ENCODE measurements at regions not wholly inside any gene's neighbourhood (a gene's known extent, or its start where the extent isn't known, plus 50 kb on each side); places are given as distances from the start of the nearest gene placed in this dataset.

GRCh38 chr6:85887461-85887860, 244.8 kb upstream of the SYNCRIP start:
- Histone ChIP-seq H3K4me3 (replicated peaks; ENCODE audit: insufficient read depth, low read length) (no peak overlapping the region), H3K27ac (replicated peaks) (no peak overlapping the region), H3K27me3 (ENCODE audit: insufficient read depth, poor library complexity, severe bottlenecking) (peaks cover 3% of the 10 kb centered on the region)
- TF ChIP-seq POLR2AphosphoS5 (IDR thresholded peaks at IDR 0.05; ENCODE audit: low read depth) (no peak), CTCF (IDR thresholded peaks at IDR 0.05; ENCODE audit: insufficient read depth, low read length) (no peak), GABPA (IDR thresholded peaks at IDR 0.05; ENCODE audit: low read depth) (no peak), REST (IDR thresholded peaks at IDR 0.05; ENCODE audit: insufficient replicate concordance, low read depth) (no peak), SPI1 (IDR thresholded peaks at IDR 0.05; ENCODE audit: borderline replicate concordance, low read depth) (no peak)
- no peak for DNase-seq (ENCODE audit: low read depth in 1 of 2, low spot score in 1 of 2)

GRCh38 chr6:85868685-85869084, 226.0 kb upstream of the SYNCRIP start:
- H3K27me3 ChIP-seq (ENCODE audit: insufficient read depth, poor library complexity, severe bottlenecking): peaks cover 2% of the 10 kb centered on the region
- no peak for TF ChIP-seq CTCF (IDR thresholded peaks at IDR 0.05; ENCODE audit: insufficient read depth, low read length)
- no peak for TF ChIP-seq GABPA (IDR thresholded peaks at IDR 0.05; ENCODE audit: low read depth)
- no peak for TF ChIP-seq SPI1 (IDR thresholded peaks at IDR 0.05; ENCODE audit: borderline replicate concordance, low read depth)
- no peak for TF ChIP-seq REST (IDR thresholded peaks at IDR 0.05; ENCODE audit: insufficient replicate concordance, low read depth)
- DNase-seq (ENCODE audit: low read depth in 1 of 2, low spot score in 1 of 2): no peak

GRCh38 chr6:85867595-85867994, 224.9 kb upstream of the SYNCRIP start:
- Histone ChIP-seq H3K27me3 (ENCODE audit: insufficient read depth, poor library complexity, severe bottlenecking) (peaks cover 2% of the 10 kb centered on the region), H3K27ac (replicated peaks) (no peak overlapping the region), H3K4me3 (replicated peaks; ENCODE audit: insufficient read depth, low read length) (no peak overlapping the region)
- DNase-seq (ENCODE audit: low read depth in 1 of 2, low spot score in 1 of 2): no peak
- TF ChIP-seq POLR2AphosphoS5 (IDR thresholded peaks at IDR 0.05; ENCODE audit: low read depth) (no peak), SPI1 (IDR thresholded peaks at IDR 0.05; ENCODE audit: borderline replicate concordance, low read depth) (no peak), REST (IDR thresholded peaks at IDR 0.05; ENCODE audit: insufficient replicate concordance, low read depth) (no peak), CTCF (IDR thresholded peaks at IDR 0.05; ENCODE audit: insufficient read depth, low read length) (no peak), GABPA (IDR thresholded peaks at IDR 0.05; ENCODE audit: low read depth) (no peak)

More at GRCh38 chr6:85868685-85869084, 226.0 kb upstream of the SYNCRIP start:
- Histone ChIP-seq H3K4me3 (replicated peaks; ENCODE audit: insufficient read depth, low read length) (no peak overlapping the region), H3K27ac (replicated peaks) (no peak overlapping the region)
